GM23248 (cell line): ENCODE measurements at regions not wholly inside any gene's neighbourhood (a gene's known extent, or its start where the extent isn't known, plus 50 kb on each side); places are given as distances from the start of the nearest gene placed in this dataset.

Experiments
- DNase-seq: peaks from one replicate; pipeline ENCODE4 v3.0.0-alpha.2; 2015
- H2AFZ ChIP-seq: fragments of 200-600 bp; sonication (generic); 2 replicates; pipeline ENCODE4 v1.6.1; 2016; ENCODE audit warnings: antibody characterized with exemption
- H3F3A ChIP-seq: fragments of 200-600 bp; sonication (generic); 2 replicates; pipeline ENCODE4 v1.6.1; 2016; ENCODE audit warnings: mild to moderate bottlenecking, antibody characterized with exemption, mixed run types; ENCODE audit not compliant: insufficient read depth
- H3K27ac ChIP-seq: fragments of 200-600 bp; sonication (generic); 2 replicates; pipeline ENCODE4 v1.5.1; 2016; ENCODE audit warnings: mild to moderate bottlenecking
- H3K27me3 ChIP-seq: fragments of 200-600 bp; sonication (generic); replicated peaks from 2 replicates; pipeline ENCODE4 v1.6.1; 2016; ENCODE audit warnings: mild to moderate bottlenecking; ENCODE audit not compliant: insufficient read depth
- H3K36me3 ChIP-seq: fragments of 200-600 bp; sonication (generic); 2 replicates; pipeline ENCODE4 v1.6.1; 2016; ENCODE audit warnings: low read depth, mild to moderate bottlenecking
- H3K4me1 ChIP-seq: fragments of 200-600 bp; sonication (generic); 2 replicates; pipeline ENCODE4 v1.6.1; 2016; ENCODE audit warnings: mild to moderate bottlenecking; ENCODE audit not compliant: insufficient read depth
- H3K4me2 ChIP-seq: fragments of 200-600 bp; sonication (generic); one replicate; pipeline ENCODE4 v1.6.1; 2016; ENCODE audit warnings: mild to moderate bottlenecking; ENCODE audit not compliant: unreplicated experiment
- H3K4me3 ChIP-seq: fragments of 200-600 bp; sonication (generic); 2 replicates; pipeline ENCODE4 v1.5.1; 2016; ENCODE audit warnings: mild to moderate bottlenecking
- H3K79me2 ChIP-seq: fragments of 200-600 bp; sonication (generic); 2 replicates; pipeline ENCODE4 v1.6.1; 2016; ENCODE audit warnings: mild to moderate bottlenecking; ENCODE audit not compliant: insufficient read depth
- H3K9ac ChIP-seq: fragments of 200-600 bp; sonication (generic); 2 replicates; pipeline ENCODE4 v1.6.1; 2016; ENCODE audit warnings: mild to moderate bottlenecking
- H3K9me2 ChIP-seq: fragments of 200-600 bp; sonication (generic); 2 replicates; pipeline ENCODE4 v1.6.1; 2016; ENCODE audit warnings: mixed run types, mild to moderate bottlenecking, moderate library complexity; ENCODE audit not compliant: insufficient read depth
- H3K9me3 ChIP-seq: fragments of 200-600 bp; sonication (generic); one replicate; pipeline ENCODE4 v1.6.1; 2017; ENCODE audit warnings: low read depth
- H4K20me1 ChIP-seq: fragments of 200-600 bp; sonication (generic); 2 replicates; pipeline ENCODE4 v1.6.0; 2016; ENCODE audit not compliant: insufficient read depth
- EZH2 ChIP-seq: fragments of 200-600 bp; sonication (generic); IDR thresholded peaks from 2 replicates; pipeline ENCODE4 v1.6.1; 2018; ENCODE audit warnings: antibody characterized with exemption, mild to moderate bottlenecking; ENCODE audit not compliant: insufficient read depth, poor library complexity, severe bottlenecking
- EZH2phosphoT487 ChIP-seq: fragments of 200-600 bp; sonication (generic); IDR thresholded peaks from 2 replicates; pipeline ENCODE4 v1.6.1; 2018; ENCODE audit warnings: antibody characterized with exemption, moderate library complexity, mild to moderate bottlenecking, low read depth; ENCODE audit not compliant: insufficient read depth
- WGBS, 2 experiments: methylation state at CpG; one replicate each; pipeline ENCODE4 v1.1.6; 2015 to 2017; ENCODE audit warnings: low lambda C conversion rate in 2 of 2, low coverage in 1 of 2; ENCODE audit errors: missing lambda C conversion rate in 2 of 2; 5-methylcytosine and 5-hydroxymethylcytosine counted together
- in situ Hi-C: fragments of 300-500 bp; cut with MboI; formaldehyde crosslinking; loops from 2 replicates; pipeline ENCODE4 v1.15.0; 2020

DNA sequence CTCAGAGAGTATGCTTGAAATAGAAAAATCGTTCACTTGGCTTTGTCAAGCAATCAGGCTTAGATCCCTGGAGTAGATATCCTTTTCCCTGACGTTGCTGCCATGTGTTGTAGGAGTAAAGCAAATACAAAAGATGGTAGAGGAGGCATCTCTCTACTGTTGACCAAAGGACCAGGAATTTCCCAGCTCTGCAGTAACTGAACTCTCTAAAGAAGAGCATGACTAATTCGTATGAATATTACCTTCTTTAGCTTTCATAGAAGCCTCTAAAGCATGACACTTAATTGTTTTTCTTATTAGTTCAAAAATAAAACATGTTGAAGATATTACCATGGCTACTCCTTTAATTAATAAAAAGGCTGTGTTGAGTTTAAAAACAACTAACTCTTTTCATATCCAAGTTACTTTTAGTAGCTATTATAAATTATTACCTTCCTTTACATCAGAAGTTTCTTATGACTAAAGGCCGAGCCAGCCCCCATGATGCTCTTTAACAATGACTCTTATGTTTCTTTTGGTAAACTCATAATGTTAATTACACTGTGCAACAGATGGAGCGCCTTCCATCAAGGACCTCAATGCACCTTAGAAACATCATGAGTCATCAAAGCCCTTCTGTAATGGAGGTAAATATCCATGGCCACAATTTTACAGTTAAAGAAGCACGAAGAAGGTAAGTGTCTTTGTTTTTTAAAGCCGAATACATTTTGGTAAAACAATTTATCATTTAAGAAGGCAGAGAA is 352.4 kb downstream of the KLF5 start:
- no peaks in the 10 kb centered on the region for H3K9me2 ChIP-seq
- no peaks in the 10 kb centered on the region for H3F3A ChIP-seq
- no peaks in the 10 kb centered on the region for H3K27me3 ChIP-seq
- no peaks in the 10 kb centered on the region for H3K4me1 ChIP-seq
- H3K36me3 ChIP-seq = no peaks in the 10 kb centered on the region
- H3K4me2 ChIP-seq = no peak overlapping the region
- no peaks in the 10 kb centered on the region for H3K9me3 ChIP-seq
- no peak overlapping the region for H3K27ac ChIP-seq
- no peak for TF ChIP-seq EZH2
- no peak for TF ChIP-seq EZH2phosphoT487
- no peak overlapping the region for H3K9ac ChIP-seq
- no peak for DNase-seq
- H4K20me1 ChIP-seq = no peaks in the 10 kb centered on the region
- no peaks in the 10 kb centered on the region for H3K79me2 ChIP-seq
- in situ Hi-C loops = no loop called here
- no peak overlapping the region for H3K4me3 ChIP-seq
- H2AFZ ChIP-seq = no peak overlapping the region
- WGBS, 2 experiments = 25 to 30% methylated on average over 7 of the region's 7 CpGs

DNA sequence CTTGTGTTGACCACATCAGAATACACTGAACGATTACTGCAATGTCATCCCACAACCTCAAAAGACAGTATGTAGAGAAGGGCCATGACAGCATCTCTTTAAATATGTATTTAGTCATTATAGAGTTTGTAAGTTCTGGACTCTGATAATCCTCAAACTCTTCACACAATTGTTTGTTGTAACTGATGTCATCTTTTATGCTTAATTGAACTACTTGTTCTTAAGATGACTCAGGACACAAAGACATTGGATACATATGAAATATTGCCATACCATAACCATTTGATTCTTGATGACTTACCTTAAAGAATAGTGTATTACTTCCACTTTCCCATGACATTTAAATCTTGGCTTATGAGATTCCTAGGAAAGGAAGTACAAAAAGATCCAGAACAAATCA is 347.6 kb downstream of the KLF5 start:
- no peak overlapping the region for H3K4me2 ChIP-seq
- WGBS, 2 experiments = 27 to 29% methylated on average over 1 of the region's 1 CpG
- H3K9me2 ChIP-seq = no peaks in the 10 kb centered on the region
- H4K20me1 ChIP-seq = no peaks in the 10 kb centered on the region
- no peaks in the 10 kb centered on the region for H3K79me2 ChIP-seq
- H3K9ac ChIP-seq = no peak overlapping the region
- no peak for TF ChIP-seq EZH2
- no peak for TF ChIP-seq EZH2phosphoT487
- no peak overlapping the region for H2AFZ ChIP-seq
- no peak for DNase-seq
- H3K9me3 ChIP-seq = no peaks in the 10 kb centered on the region
- H3K36me3 ChIP-seq = no peaks in the 10 kb centered on the region
- H3K4me1 ChIP-seq = no peaks in the 10 kb centered on the region
- no peaks in the 10 kb centered on the region for H3F3A ChIP-seq
- H3K4me3 ChIP-seq = no peak overlapping the region
- in situ Hi-C loops = no loop called here
- H3K27ac ChIP-seq = no peak overlapping the region
- no peaks in the 10 kb centered on the region for H3K27me3 ChIP-seq

DNA sequence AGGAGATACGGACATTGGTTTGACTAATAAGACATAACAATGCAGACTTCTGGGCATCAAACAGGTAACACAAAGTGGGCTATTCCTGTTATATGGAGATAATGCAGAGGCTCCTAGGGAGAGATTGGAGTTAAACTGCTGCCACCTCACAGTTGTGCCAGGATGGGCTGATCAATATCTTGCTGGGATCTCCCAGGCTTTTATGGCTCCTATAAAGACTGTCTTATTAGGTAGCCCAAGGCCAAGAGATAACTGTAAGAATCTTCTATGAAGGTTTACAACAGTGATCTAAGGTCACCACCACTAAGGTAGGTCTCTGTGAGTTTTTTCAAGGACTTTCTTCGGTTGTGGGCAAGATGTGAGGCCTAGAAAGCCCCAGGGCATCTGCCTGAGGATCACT is 345.8 kb downstream of the KLF5 start:
- no peaks in the 10 kb centered on the region for H3K9me3 ChIP-seq
- H3K36me3 ChIP-seq = no peaks in the 10 kb centered on the region
- TF ChIP-seq EZH2 (no peak), EZH2phosphoT487 (no peak)
- WGBS, 2 experiments = 33 to 36% methylated on average over 2 of the region's 2 CpGs
- DNase-seq = no peak
- H3K9me2 ChIP-seq = no peaks in the 10 kb centered on the region
- no peak overlapping the region for H2AFZ ChIP-seq
- no peak overlapping the region for H3K9ac ChIP-seq
- no peak overlapping the region for H3K4me3 ChIP-seq
- no peak overlapping the region for H3K27ac ChIP-seq
- no peak overlapping the region for H3K4me2 ChIP-seq
- H4K20me1 ChIP-seq = no peaks in the 10 kb centered on the region
- H3K27me3 ChIP-seq = peaks cover 6% of the 10 kb centered on the region; the same call in 1 of the 2 replicates
- H3F3A ChIP-seq = no peaks in the 10 kb centered on the region
- no peaks in the 10 kb centered on the region for H3K79me2 ChIP-seq
- no peaks in the 10 kb centered on the region for H3K4me1 ChIP-seq
- in situ Hi-C loops = no loop called here

DNA sequence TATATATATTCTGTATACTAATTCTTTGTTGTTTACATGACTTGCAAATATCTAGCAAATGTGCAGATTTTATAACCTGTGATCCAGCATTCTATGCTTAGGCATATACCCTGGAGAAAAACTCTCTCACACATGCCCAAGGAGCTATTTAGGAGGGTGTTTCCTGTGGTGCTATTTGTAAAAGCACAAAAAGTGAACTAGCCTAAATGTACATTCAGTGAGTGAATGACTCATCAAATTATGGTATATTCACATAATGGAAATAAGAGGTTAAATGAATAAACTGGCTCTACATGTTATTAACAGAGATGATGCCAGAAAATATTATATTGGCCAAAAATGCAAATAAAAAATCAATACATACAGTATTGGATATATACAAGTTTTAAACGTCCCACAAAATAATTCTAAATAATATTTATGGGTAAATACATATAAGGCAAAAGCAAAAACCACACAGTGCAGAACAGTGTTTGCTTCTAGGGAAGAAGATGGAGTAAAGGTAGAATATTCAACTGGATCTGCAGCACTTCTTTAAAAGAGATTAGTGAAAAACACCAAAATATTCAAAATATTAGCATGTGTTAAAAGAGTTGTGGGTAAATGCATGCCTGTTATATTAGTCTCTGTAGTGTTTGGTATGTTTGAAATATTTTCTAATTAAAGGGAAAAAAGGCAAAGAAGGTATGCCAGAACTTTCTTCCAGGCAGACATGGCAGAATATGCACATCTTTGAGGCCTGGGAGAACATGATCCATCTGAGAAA is 344.7 kb downstream of the KLF5 start:
- no peaks in the 10 kb centered on the region for H3K9me3 ChIP-seq
- peak; percentile 7 for DNase-seq
- H3K9ac ChIP-seq = no peak overlapping the region
- WGBS, 2 experiments = 25 to 35% methylated on average over 1 of the region's 1 CpG
- in situ Hi-C loops = no loop called here
- H3K4me3 ChIP-seq = no peak overlapping the region
- no peaks in the 10 kb centered on the region for H3K79me2 ChIP-seq
- H3K27me3 ChIP-seq = peaks cover 6% of the 10 kb centered on the region
- no peak overlapping the region for H3K27ac ChIP-seq
- H3K9me2 ChIP-seq = no peaks in the 10 kb centered on the region
- H2AFZ ChIP-seq = no peak overlapping the region
- H3F3A ChIP-seq = no peaks in the 10 kb centered on the region
- H3K36me3 ChIP-seq = no peaks in the 10 kb centered on the region
- H4K20me1 ChIP-seq = no peaks in the 10 kb centered on the region
- H3K4me2 ChIP-seq = no peak overlapping the region
- no peaks in the 10 kb centered on the region for H3K4me1 ChIP-seq
- TF ChIP-seq EZH2phosphoT487 (no peak), EZH2 (no peak)
